SK-N-MC (cell line): ENCODE measurements at regions not wholly inside any gene's neighbourhood (a gene's known extent, or its start where the extent isn't known, plus 50 kb on each side); places are given as distances from the start of the nearest gene placed in this dataset.

Source experiments
- EZH2 ChIP-seq: fragments of 200-600 bp; sonication (generic); IDR thresholded peaks from one replicate; pipeline ENCODE4 v1.6.1; 2017; ENCODE audit warnings: antibody characterized with exemption
- POLR2AphosphoS5 ChIP-seq: IDR thresholded peaks from 2 replicates; pipeline ENCODE4 v1.6.1; 2012; ENCODE audit warnings: mild to moderate bottlenecking, low read depth, low read length, borderline replicate concordance

DNA sequence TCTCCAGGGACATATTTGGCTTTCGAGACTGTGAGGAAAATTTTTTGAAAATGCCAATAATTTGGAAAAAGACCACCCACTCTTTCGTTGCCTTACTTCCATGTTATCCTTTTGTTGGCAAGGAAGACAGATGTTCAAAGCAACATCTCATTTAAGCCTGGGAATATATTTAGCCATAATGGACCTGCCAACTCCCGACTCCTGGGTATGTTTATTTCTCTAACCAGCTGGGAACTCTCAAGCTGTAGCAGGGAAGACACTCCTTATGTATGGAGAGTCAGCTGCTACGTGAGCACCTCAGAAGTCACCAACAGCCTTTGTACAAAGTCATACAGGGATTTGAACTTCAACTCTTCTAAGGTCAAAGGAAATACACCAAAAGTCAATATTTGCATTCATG is 96.5 kb upstream of the DAAM1 start:
- no peak for TF ChIP-seq EZH2
- TF ChIP-seq POLR2AphosphoS5, result no peak
